ENCODE measurements at regions not wholly inside any gene's neighbourhood (a gene's known extent, or its start where the extent isn't known, plus 50 kb on each side); places are given as distances from the start of the nearest gene placed in this dataset.

GRCh38 chr12:126567016-126567415 is 1501.8 kb downstream of the AACS start:
- no peak overlapping the region for H3K4me3 ChIP-seq (ENCODE audit: low read depth, low read length)
- no peak for DNase-seq (ENCODE audit: low read depth)
- TF ChIP-seq CTCF (IDR thresholded peaks at IDR 0.05; ENCODE audit: insufficient read depth, low read depth, low read length), result no peak

- TF ChIP-seq CTCF (IDR thresholded peaks at IDR 0.05; ENCODE audit: insufficient read depth, low read depth, low read length), result no peak
- no peak for DNase-seq (ENCODE audit: low read depth)
- H3K4me3 ChIP-seq (ENCODE audit: low read depth, low read length), result no peak overlapping the region
Measured at GRCh38 chr12:126569706-126570105, 1504.5 kb downstream of the AACS start.

GRCh38 chr12:126570566-126570965 is 1505.3 kb downstream of the AACS start:
- H3K4me3 ChIP-seq (ENCODE audit: low read depth, low read length), result no peak overlapping the region
- no peak for DNase-seq (ENCODE audit: low read depth)
- no peak for TF ChIP-seq CTCF (IDR thresholded peaks at IDR 0.05; ENCODE audit: insufficient read depth, low read depth, low read length)

GRCh38 chr12:126572170-126572569 is 1506.9 kb downstream of the AACS start:
- DNase-seq (ENCODE audit: low read depth), result no peak
- H3K4me3 ChIP-seq (ENCODE audit: low read depth, low read length), result no peak overlapping the region
- no peak for TF ChIP-seq CTCF (IDR thresholded peaks at IDR 0.05; ENCODE audit: insufficient read depth, low read depth, low read length)

GRCh38 chr12:126581655-126582054 is 1516.4 kb downstream of the AACS start:
- H3K4me3 ChIP-seq (ENCODE audit: low read depth, low read length), result no peak overlapping the region
- no peak for DNase-seq (ENCODE audit: low read depth)
- no peak for TF ChIP-seq CTCF (IDR thresholded peaks at IDR 0.05; ENCODE audit: insufficient read depth, low read depth, low read length)

GRCh38 chr12:126582231-126582630 is 1517.0 kb downstream of the AACS start:
- H3K4me3 ChIP-seq (ENCODE audit: low read depth, low read length), result no peak overlapping the region
- TF ChIP-seq CTCF (IDR thresholded peaks at IDR 0.05; ENCODE audit: insufficient read depth, low read depth, low read length), result no peak
- no peak for DNase-seq (ENCODE audit: low read depth)

- DNase-seq (ENCODE audit: low read depth), result no peak
- no peak overlapping the region for H3K4me3 ChIP-seq (ENCODE audit: low read depth, low read length)
- TF ChIP-seq CTCF (IDR thresholded peaks at IDR 0.05; ENCODE audit: insufficient read depth, low read depth, low read length), result no peak
Measured at GRCh38 chr12:126588586-126589249, 1523.5 kb downstream of the AACS start.
